Activated CD4-positive, alpha-beta T cell treated with anti-CD3 and anti-CD28 coated beads, Interleukin-2, Interleukin-6, amounts not matched to agents 100 ng/mL and 50 ng/mL, durations not matched to agents 16 hours and 8 hours (primary cell): ENCODE measurements at regions not wholly inside any gene's neighbourhood (a gene's known extent, or its start where the extent isn't known, plus 50 kb on each side); places are given as distances from the start of the nearest gene placed in this dataset.

Source experiments
- DNase-seq: peaks from one replicate; pipeline ENCODE4 v3.0.0-alpha.2; 2020

DNA sequence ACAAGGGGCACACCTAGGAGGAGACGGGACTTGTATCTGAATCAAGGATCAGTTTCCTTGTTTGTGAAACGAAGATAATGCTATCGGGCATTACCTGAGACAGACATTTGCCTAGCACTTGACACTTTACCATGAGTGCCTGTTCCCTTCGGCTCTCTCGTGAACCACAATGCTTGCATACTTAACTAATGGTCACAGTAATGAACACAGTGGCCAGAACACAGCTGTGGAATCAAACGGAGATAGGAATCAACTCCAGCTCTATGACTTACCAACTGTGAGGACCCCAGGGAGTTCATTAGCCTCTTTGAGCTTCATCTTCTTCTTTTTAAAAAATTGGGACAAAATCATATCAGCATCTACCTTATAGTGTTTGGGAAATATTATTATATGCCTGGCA, 207.8 kb downstream of the DRD1 start:
- no peak for DNase-seq

DNA sequence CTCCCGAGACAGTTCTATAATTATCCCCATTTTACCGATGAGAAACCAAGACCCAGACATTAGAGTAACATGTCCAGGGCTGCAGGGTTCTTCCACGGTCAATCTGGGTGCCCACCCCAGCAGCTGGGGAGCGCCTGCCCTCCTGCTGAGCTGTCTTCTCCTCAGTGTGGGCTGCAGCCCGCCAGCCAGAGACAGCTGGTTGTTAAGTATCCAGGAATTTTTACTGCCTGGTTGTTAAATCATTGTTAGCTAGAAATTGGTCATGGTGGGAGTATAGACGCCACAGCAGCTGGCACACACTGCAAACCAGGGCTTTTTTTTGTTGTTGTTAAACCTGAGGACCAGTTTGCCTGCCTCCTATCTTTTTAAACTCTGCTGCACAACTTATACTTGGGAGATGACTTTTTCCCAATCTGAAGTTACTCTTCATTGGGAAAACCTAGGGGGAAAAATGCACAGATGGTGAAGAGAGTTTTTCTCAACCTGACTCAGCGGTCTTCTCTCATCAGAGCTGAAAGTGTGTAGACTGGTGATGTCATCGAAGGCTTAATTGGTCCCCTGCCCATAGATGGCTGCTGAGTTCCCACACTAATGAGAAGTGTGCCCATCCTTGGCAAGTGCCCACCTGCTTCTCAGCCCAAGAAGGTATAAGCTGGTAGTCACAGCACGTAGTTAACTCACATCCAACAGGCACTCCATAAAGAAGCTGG, 208.6 kb downstream of the DRD1 start:
- DNase-seq = no peak

DNA sequence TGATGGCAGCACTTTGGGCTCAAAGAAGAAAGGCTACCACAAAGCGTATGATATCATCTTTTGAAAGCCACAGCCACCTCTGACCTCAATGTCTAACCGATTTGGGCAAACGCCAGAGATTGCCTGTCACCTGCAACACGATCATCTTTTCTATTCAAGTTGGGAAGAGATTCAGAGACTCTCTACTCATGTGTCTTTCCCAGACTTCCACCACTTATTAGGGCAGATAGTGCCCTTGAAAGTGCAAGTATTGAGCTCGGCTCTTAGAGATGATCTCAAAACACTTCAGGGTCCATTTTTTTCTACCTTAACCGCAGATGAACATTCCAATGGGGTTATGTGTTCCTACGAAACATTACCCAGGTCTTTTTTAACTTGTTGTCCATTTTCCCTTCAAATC, 213.7 kb downstream of the DRD1 start:
- DNase-seq = no peak

DNA sequence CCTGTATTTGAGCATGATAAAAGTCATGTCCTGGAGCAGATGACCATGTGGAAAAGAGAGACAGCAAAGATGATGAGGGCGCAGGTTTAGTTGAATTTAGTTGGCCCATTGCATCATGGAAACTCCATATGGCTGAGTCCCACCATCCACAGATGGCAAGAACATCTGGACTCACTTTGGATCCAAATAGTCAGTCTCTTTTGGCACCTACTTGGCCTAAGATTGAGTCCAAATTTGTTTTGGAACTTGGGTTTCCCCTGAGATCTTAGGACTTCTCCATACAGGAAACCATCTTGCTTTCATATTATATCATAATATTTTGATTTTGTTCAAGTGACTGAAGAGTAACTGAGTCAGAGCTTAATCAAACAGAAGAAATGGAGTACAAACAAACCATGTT, 217.5 kb downstream of the DRD1 start:
- DNase-seq = no peak

DNA sequence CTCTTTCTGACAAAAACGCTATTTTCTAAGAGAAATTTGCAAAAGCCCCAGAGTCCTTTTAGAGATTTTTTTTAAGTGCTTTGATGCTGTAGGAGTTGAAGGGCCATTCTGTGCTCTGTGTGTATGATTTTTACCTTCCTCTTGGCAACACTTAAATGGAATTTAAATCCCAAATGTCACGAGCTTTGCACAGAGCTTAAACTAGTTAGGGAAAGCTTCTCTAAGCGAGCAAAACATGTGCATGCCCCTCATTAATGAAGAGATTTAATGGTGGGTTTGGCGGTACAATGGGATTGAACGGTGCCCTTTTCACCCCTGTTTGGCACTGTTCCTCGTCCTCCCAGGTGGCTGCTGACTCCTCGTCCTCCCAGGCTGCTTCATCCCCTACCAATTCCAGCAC, 220.7 kb downstream of the DRD1 start:
- no peak for DNase-seq

DNA sequence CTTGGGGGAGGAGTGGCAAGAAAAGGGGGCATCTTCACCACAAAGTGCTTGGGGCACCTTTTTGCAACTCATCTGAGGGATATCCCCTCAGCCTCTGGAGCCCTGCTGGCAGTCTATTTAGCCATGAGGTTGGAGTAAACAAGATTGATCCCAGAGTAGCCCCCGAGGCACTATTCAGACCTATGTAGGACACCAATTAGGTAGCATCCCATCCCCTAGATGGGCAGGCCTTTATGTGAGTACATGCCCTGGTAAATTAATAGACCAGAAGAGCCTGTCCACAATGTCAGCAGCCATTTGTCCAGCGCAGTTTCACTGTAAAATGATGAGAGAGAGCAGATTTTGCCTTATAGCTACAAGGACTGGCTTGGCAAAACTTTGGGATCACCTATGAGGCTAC, 221.4 kb downstream of the DRD1 start:
- no peak for DNase-seq

DNA sequence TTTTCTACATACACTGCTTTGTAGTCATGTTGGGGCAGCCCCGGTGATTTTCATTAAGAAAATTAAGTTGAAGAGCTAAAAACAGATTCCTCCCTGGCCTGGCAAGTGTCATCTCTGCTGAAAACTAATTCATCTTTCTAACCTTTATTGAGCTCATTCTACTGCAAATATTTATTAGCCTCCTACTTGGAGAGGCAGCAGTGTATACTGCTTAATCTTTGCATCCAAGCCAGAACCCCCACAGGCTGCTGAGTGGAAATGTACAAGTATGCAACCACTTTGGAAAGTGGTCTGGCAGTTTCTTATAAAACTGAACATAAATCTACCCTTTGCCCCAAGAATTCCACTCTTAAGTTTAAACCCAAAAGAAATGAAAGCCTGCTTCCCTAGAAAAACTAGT, 223.4 kb downstream of the DRD1 start:
- DNase-seq = no peak

DNA sequence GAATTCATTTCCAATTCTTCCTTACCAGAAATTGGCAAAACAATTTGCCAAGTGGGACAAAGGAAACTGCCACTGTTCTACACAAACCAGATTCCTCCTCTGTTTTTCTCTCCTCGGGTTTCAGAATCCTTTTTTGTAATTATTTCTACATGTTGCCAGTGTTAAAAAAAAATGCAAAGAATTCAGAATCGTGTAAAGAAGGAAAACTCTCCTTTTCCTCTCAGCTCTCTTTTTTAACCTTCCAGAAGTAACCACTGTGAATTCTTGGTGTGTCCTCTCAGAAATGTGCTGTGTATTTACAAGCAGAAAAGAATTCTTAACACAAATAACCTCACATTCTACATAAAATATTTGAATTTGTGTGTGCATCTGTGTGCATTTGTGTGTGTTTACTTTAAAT, 224.6 kb downstream of the DRD1 start:
- no peak for DNase-seq

DNA sequence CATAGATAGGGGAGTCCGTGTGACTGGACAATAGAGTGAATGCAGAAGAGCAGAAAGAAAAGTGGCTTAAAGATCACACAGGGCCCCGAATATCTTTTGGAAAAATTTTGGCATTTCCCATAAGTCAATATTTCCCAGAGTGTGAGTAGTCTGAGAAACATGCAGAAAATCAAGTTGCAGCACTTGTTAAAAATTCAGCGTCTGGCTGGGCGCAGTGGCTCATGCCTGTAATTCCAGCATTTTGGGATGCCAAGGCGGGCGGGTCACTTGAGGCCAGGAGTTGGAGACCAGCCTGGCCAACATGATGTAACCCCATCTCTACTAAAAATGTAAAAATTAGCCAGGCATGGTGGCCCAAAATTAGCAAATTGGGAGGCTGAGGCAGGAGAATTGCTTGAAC, 227.0 kb downstream of the DRD1 start:
- no peak for DNase-seq

DNA sequence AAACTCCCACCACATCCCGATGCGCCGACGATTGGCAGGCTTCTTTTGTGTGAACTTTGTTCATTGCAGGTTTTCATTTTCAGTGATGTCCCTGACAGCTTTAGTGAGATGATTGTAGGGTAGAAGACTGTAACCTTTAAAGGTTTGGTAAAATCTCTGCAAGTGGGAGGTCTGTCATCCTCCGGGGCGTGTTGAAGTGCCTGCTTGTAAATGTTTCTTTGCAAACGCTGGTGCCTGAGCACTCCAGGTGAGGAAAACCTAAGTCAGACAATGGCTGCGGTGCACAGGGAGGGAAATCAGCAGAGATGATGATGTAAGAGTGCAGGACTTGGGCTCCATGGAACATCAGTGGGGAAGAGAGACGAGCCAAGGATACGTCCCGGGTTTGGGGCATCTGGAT, 228.1 kb downstream of the DRD1 start:
- DNase-seq = no peak

DNA sequence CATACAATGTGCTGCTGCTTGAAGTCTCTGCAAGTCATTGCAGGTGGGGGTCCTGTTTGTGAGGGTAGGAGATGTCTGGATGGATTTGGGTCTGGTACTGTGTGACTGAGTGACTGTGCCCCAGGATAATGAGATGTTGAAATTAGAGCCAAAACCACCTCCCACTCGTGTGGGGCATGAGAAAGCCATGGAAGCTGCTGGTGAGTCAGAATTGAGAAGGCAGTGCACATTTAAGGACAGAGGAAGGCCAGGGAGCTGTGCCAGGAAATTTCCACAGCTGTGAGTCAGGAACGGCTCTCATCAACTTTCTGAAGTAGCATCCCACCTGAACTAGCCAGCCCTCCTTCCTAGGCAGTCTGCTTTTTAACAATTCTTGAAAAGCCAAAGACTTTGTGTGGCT, 229.8 kb downstream of the DRD1 start:
- no peak for DNase-seq

DNA sequence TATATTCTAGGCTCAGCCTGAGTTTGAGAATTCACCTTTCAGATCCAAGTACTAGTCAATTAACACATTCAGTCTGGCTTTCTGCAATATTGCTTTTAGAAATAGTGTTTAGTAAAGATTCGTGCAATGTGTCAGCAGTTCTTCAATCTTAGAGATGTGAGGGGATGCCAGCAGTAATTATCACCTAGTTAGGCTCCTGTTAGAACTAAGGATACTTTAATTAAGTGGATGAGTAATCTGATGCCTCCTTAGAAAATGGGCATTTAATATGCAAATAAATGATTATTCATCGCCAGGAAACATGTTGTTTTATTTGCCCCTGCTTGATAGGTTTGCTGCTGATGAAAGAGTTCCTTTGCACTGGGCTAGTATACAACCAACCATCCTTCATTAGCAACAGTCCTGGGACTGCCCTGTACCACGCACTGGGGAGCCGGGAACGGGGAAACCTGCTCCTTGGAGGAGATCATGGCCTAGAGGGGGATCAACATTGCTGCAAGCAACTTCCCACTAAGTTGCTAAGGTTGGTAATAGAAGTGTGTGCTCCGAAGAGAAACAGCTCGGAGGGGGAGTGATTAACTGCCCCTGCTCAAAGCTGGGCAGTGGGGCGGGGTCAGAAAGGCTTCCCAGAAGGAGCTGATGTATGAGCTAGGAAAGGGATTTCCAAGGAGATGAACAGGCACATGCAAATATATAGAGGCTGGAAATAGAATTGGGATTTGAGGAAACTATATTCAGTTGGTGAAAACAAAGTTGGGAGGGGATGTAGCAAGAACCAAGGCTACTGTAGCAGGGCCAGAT, 231.8 kb downstream of the DRD1 start:
- DNase-seq = no peak

DNA sequence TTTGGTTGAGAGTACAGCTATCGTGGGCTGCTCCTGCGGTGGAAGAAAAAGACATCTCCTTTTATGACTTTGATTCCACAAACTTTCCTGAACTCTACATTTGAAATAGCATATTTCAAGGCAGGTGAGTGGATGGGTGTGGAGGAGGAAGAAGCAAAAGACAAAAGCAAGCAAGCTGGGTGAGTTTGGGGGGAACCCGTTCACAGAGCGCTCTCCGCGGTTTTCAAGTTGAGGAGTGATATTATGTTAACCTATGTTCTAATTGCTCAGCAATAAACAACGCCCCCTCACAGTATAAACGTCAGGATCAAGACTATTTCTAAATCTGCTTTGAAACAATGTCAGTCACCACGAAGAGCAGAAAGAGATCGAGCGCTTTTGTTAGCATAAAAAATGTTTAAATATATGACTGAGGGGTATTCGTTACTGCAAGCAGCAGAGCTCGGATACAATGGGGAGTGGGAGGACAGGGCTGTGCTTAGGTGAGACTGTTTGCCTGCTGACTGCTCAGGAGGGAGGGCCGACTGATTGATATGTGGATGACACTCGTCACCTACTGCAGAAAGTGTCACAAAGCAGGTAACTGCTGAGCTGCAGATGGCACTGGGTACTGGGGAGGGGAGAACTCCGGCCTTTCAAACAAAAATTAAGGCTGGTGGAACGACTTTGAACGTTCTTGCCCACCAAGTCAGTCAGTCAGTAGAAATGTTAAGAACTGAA, 236.5 kb downstream of the DRD1 start:
- no peak for DNase-seq

DNA sequence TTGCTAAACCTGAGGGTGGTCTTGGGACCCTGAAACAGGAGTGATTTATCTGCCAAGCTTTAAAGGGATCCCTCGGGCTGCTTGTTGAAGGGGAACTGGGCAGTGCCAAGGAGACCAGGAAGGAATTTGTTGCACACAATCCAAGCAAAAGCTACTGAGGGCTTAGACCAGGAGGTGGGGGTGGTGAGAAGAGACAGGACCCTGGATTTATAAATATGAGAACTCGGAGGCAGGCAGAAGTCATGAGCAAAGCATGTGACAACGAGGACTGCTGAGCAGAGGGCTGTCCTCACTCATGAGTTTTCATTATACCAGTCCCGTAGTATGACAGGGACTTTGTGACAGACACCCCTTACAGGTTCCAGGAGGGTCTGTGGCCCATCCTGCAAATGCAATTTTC, 237.3 kb downstream of the DRD1 start:
- DNase-seq = no peak

DNA sequence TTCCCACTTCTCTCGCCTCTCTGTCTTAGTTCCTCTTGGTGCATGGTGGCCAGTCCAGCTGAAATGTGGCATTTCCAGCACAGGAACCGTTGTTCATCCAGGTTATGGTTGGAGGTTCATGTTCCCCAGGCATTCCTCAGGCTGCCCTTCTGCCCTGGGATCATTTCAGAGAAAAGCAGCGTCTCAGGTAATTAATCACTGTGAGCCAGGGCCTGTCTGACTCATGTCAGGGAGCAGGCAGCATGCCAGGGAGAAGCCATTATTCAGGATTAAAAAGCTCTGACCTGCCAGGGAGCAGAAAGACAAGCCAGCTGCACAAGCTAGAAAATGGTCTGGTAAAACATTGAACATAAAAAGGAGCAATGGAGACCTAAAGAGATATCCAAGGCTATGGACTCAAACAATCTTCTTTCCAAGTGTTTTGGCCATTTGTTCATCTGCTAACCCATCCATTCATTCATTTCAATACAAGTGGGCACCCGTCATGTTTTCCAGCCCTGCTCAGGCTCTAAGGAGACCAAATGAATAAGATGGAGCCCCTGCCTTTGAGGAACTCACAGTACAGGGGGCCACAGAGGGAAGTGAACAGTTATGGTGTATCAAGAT, 241.4 kb downstream of the DRD1 start:
- no peak for DNase-seq

DNA sequence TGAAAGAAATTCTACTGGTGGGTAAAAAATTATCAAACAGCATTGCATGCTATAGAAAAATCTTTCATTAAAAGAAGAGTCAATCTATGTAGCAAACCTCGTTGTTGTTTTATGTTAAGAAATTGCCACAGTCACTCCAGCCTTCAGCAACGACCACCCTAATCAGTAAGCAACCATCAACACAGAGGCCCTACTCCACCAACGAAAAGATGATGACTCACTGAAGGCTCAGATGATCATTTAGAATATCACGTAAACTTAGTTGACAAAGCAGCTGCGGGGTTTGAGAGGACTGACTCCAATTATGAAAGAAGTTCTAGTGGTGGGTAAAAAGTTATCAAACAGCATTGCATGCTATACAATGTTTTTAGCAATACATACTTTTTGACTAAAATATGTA, 242.6 kb downstream of the DRD1 start:
- no peak for DNase-seq

DNA sequence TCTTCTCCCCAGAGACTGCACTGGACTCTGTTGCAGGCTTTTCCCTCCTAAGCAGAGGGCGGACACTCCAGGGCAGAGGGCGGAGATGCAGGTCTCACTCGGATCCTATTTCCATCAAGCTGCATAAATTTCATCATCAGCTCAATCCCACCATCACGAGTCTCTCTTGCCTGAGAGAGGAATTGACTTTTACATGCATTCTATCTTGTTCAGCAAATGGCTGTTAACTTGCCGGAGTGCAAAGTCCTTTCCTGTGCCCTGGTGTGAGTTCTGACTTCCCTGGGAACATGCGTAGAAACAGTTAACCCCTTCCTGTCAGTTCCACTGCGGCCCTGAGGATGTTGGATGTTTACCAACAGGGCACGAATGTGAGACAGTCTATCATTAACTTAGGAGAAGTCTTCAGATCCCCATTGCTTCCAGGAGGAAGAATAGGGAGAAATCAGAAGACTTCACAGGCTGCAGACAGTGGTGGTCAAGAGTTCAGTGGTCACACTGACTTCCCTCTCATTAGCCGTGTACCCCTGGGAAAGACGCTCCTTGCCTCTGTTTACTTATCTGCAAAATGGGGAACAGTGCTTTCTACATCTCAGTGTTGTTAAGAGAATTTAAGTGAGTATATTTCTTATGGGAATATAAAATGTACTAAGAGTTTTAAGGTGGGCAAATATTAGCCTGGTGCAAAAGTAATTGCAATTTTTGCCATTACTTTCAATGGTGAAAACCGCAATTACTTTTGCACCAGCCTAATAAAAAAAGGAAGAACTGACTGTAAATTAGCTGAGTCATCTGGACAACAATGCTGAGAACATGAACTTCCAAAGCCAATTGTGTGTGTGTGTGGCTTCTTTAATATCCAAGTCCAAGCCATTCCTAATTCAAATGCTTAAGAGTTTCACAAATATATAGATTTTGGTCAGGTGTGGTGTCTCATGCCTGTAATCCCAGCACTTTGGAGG, 248.0 kb downstream of the DRD1 start:
- no peak for DNase-seq

DNA sequence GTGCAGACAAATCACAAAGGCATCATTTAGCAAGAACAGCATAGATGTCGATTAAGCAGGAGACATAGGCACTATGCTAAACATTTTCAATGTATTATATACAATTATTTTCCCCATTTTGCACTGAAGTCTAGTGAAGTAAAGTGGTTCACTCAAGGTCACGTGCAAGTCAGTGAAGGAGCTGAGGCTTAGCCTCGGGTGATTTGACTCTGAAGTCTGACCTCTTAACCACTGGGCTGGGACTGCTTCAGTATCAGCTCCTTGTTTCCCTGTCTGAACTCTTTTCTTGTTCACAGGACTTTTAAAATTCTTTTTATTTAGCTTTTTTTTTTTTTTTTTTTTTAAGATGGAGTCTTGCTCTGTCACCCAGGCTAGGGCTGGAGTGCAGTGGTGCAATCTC, 262.7 kb downstream of the DRD1 start:
- DNase-seq = no peak

DNA sequence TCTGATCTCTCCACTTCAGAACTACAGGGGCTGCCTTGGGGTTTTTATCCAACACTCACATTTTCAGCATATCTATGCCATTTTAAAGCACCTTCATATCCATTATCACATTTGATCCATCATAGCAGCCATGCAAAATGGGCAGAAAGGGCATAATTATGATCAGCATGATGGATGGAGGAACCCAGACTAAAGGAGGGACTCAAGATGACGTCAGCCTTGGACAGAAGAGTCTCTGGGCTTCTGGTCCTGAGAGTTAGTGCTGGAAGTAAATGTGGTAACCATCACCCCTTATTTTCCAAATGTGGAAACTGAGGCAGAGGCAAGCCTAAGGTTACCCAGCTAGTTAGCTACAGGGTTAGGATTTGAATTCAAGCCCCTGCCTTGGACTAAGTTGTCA, 273.1 kb downstream of the DRD1 start:
- no peak for DNase-seq

DNA sequence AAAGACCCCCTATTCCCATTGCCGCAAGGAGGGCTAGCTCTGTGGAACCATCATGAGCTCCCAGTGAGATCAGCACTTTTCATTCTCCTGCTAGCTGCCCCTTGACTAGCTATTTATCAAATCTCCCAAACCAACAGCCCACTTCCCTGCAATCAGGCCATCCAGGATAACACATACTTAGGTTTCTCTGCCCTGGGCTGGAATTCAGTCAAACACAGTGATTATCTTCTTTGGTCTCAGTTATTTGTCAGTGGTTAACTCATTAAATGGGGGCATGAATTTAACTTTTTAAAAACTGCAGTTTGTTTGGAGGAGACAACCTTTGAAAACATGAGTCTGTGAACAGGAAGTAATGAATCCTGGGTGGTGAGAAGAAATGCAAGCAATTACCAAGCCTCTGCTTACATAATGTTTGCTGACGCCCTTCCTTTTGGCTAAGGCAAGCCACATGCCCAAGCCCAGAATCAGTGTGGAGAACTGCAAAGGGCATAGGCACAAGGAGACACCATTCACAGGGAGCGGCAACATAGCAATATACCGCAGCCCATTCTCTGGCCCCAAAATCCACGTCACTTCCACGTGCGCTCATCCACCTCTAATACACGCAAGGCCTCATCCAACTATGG, 275.0 kb downstream of the DRD1 start:
- DNase-seq = no peak

DNA sequence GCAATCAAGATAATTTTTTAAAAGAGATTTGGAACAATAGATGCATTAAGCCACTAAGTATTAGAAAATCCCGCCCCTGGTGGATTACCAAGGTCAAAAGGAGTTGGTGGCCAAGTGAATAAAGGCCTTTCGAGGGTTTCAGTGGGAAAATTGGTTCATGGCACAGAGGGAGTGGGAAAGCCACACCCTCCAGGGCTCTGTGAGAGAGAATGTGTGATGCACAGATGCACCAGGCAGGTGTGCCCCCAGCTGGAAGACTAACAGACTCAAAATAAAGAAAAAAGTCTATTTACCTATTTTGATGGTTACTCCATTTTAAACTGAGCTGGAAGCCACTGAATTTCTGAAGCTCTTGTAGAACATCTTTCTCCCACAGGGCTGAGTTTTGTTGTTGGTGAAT, 278.0 kb downstream of the DRD1 start:
- DNase-seq = no peak
